ENCODE measurements at regions not wholly inside any gene's neighbourhood (a gene's known extent, or its start where the extent isn't known, plus 50 kb on each side); places are given as distances from the start of the nearest gene placed in this dataset.

GRCh38 chr1:10898921-10899320 is 102.5 kb upstream of the CASZ1 start:
- WGBS: 89% methylated on average over 9 of the region's 9 CpGs
- no peak for DNase-seq (ENCODE audit: low spot score)
- Histone ChIP-seq H3K9me3 (ENCODE audit: control insufficient read depth in 4 of 4, low read length in 3 of 4) (no peaks in the 10 kb centered on the region), H3K4me1 (ENCODE audit: control insufficient read depth in 4 of 4, insufficient read depth in 4 of 4, low read length in 3 of 4) (no peaks in the 10 kb centered on the region), H3K9ac (ENCODE audit: low read depth in 1 of 2, low read length in 2 of 2) (no peak overlapping the region), H3K36me3 (ENCODE audit: control insufficient read depth in 4 of 4, insufficient read depth in 3 of 4, low read depth in 1 of 4, low read length in 3 of 4) (no peaks in the 10 kb centered on the region), H3K27me3 (ENCODE audit: control insufficient read depth in 4 of 4, insufficient read depth in 4 of 4, low read length in 3 of 4) (no peaks in the 10 kb centered on the region), H3K4me3 (ENCODE audit: low read depth in 1 of 3, low read length in 3 of 3) (no peak overlapping the region), H3K27ac (ENCODE audit: low read depth in 1 of 2, low read length in 2 of 2) (no peak overlapping the region)
- no peak for TF ChIP-seq HNF4A (conservative IDR thresholded peaks at IDR 0.05)
- no peak for TF ChIP-seq CTCF (IDR thresholded peaks at IDR 0.05; ENCODE audit: low read depth, low read length, missing input control)
- TF ChIP-seq REST (IDR thresholded peaks at IDR 0.05): no peak
- no peak for TF ChIP-seq HNF4G (IDR thresholded peaks at IDR 0.05)
- TF ChIP-seq ZBTB33 (IDR thresholded peaks at IDR 0.05): no peak
- TF ChIP-seq RAD21 (IDR thresholded peaks at IDR 0.05): no peak
- TF ChIP-seq MAX (IDR thresholded peaks at IDR 0.05): no peak
- no peak for TF ChIP-seq FOXA1 (IDR thresholded peaks at IDR 0.05)
- TF ChIP-seq JUND (IDR thresholded peaks at IDR 0.05): no peak
- no peak for TF ChIP-seq TAF1 (conservative IDR thresholded peaks at IDR 0.05)
- no peak for TF ChIP-seq RXRA (IDR thresholded peaks at IDR 0.05)
- no peak for TF ChIP-seq GABPA (IDR thresholded peaks at IDR 0.05 in 1 of 2, conservative IDR thresholded peaks at IDR 0.05 in 1 of 2)
- no peak for TF ChIP-seq EGR1 (IDR thresholded peaks at IDR 0.05; ENCODE audit: low read depth in 2 of 2)
- no peak for TF ChIP-seq SP1 (IDR thresholded peaks at IDR 0.05)
- TF ChIP-seq FOXA2 (IDR thresholded peaks at IDR 0.05): no peak
- no peak for TF ChIP-seq ATF3 (IDR thresholded peaks at IDR 0.05)
- TF ChIP-seq YY1 (IDR thresholded peaks at IDR 0.05): no peak
- TF ChIP-seq NR2F2 (IDR thresholded peaks at IDR 0.05): no peak
